Upper lobe of left lung (tissue), 4 donors: ENCODE measurements at regions not wholly inside any gene's neighbourhood (a gene's known extent, or its start where the extent isn't known, plus 50 kb on each side); places are given as distances from the start of the nearest gene placed in this dataset.

Source experiments
- EP300 ChIP-seq, 4 donors: sonication (generic); formaldehyde crosslinking; IDR thresholded peaks; one replicate each; pipeline ENCODE4 v1.5.1; 2017; ENCODE audit warnings: antibody characterized with exemption in 4 of 4, control low read depth in 2 of 4
- POLR2A ChIP-seq, 4 donors: fragments of 450-650 bp; IDR thresholded peaks; one replicate each; pipeline ENCODE4 v1.5.1; 2016 to 2017; ENCODE audit warnings: antibody characterized with exemption in 4 of 4, mild to moderate bottlenecking in 2 of 4
- TF ChIP-seq, protein P1 (sequence below), 6 experiments: fragments of 450-650 bp in 4 of 6; fragments of 200-600 bp in 2 of 6; sonication (generic) in 2 of 6; IDR thresholded peaks; one replicate each; pipeline ENCODE4 v1.5.1; 2016 to 2019; ENCODE audit warnings: antibody characterized with exemption in 6 of 6

DNA sequence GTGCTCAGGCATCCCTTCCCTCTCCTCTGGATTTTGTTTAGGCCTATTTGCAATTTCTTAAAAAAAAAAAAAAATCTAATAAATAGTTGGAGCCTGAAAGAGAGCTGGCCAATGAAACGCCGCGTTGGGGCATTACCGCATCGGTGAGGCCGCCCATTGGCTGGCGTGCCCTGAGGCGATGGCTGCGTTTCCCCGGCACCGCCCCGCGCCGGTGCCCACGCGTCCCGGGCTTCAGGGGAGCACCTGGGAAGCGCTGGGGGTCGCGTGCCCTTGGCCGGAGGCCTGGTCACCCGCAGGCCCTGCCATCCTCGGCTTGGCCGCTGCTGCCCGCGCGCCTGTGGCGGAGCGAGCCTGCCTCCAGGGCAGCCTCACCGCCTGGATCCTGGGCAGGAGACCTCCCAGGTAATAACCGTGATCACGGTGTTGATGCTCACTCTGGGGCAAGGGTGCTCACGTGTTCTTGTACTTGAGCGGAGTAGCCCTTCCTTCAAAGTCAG, 155.4 kb downstream of the NRN1 start:
- TF ChIP-seq, protein P1, sequence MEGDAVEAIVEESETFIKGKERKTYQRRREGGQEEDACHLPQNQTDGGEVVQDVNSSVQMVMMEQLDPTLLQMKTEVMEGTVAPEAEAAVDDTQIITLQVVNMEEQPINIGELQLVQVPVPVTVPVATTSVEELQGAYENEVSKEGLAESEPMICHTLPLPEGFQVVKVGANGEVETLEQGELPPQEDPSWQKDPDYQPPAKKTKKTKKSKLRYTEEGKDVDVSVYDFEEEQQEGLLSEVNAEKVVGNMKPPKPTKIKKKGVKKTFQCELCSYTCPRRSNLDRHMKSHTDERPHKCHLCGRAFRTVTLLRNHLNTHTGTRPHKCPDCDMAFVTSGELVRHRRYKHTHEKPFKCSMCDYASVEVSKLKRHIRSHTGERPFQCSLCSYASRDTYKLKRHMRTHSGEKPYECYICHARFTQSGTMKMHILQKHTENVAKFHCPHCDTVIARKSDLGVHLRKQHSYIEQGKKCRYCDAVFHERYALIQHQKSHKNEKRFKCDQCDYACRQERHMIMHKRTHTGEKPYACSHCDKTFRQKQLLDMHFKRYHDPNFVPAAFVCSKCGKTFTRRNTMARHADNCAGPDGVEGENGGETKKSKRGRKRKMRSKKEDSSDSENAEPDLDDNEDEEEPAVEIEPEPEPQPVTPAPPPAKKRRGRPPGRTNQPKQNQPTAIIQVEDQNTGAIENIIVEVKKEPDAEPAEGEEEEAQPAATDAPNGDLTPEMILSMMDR (IDR thresholded peaks at IDR 0.05), result no peak
- TF ChIP-seq POLR2A (IDR thresholded peaks at IDR 0.05) (no peak), EP300 (IDR thresholded peaks at IDR 0.05) (no peak)
